HG03025 (cell line): ENCODE measurements at regions not wholly inside any gene's neighbourhood (a gene's known extent, or its start where the extent isn't known, plus 50 kb on each side); places are given as distances from the start of the nearest gene placed in this dataset.

ENCODE experiments used
- ATAC-seq: cut with Tn5 transposase; IDR thresholded peaks from one replicate; pipeline ENCODE4 v1.9.1; 2021; ENCODE audit warnings: mild to moderate bottlenecking, moderate library complexity; ENCODE audit not compliant: unreplicated experiment, low FRiP score

DNA sequence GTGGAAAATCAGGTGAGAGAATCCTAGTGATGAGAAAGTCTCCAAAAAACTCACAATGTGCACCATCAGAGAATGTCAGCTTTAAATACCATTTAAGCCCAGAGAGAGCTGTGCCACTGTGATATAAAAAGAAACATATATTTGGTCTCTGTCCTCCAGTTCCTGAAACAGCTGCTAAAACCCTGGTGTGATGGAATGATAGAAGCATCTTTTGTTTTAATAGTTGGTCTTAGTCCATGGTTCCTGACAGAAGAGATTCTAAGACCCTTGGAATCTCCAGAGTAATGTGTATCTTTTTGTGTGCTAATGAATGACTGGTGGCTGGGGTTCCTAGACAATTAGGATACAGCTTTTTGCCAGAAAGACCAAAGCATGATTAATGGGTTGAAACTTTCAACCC is 302.8 kb upstream of the B3GALT2 start:
- no peak for ATAC-seq

DNA sequence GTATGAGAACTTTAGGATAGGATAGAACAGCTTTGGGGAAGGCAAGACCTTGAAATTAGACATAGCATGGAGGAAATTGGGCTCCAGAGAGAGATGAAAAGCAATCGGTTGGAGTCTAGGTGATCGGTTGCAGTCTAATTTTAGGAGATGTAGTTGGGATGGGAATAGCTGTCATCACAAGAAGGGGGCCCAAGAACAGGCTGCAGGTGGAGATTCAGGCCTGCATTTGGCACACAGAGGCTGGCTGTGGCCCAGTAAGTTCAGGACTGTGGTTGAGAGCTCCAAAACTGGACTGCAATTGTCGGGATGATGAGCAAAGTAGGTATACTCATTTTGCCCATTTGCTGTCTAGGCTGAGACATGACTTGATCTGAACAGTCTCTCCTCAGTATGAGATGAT is 301.3 kb upstream of the B3GALT2 start:
- ATAC-seq, result no peak

DNA sequence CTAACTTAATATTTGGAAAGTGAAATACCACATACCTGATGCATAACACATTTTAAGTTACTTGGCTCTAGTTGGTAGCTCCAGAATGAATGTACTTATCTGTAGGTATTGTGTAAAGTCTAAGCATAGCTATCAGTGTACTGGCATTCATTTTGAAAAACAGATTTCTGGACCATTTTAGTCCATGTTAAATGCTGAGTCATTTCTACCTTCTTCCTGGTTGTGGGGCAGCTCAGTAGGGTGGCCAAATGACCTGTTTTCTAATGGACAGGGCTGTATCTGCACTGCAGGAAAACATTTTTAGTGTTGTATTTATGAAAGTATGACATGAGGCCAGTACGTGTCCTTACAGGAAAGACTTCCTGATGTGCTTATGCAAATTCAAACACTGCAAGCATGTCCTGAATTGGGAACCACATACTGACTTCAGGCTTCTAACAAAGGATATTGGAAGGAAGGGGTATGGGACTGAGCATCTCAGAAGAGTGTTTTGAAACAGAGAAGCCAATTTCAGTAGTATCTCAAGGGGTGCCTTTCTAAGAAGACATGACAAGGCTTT is 300.3 kb upstream of the B3GALT2 start:
- no peak for ATAC-seq

DNA sequence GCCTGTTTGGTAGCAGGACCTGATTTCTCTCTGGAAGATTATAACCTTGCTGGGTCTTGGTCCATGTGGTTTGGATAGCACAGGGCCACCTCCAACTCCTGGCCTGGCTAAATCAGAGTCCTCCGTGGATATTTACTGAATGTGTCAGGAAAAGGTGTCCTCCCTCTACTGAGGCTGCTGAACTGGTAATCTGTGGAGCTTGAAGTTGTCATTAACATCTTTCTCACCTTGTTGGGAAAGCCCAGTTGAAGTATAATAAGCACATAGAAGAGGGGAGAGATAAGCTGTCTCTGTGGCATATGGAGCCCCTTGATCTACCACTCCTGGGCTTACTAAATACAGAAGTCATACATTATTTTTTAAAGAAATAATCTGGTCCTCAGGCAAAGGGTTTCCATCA is 294.3 kb upstream of the B3GALT2 start:
- ATAC-seq, result no peak

DNA sequence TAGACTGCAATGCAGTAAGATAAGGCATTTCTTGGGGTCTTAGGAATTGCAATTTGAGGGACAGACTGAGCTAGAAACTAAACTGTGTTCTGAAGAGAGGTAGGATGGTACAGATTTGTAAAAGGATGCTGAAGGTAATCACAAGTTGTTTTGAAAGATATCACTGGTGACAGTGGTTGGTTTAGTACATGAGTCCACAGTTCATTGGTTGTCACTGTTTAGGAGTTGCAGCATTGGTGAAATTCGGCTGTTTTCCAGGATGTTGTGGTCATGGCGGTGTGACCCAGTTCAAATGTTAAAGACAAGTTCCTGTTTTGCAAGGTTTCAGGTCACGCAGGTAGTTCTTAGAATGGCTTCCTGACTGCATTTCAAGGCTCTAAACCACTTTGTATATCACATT is 292.8 kb upstream of the B3GALT2 start:
- peak; percentile 98 for ATAC-seq

DNA sequence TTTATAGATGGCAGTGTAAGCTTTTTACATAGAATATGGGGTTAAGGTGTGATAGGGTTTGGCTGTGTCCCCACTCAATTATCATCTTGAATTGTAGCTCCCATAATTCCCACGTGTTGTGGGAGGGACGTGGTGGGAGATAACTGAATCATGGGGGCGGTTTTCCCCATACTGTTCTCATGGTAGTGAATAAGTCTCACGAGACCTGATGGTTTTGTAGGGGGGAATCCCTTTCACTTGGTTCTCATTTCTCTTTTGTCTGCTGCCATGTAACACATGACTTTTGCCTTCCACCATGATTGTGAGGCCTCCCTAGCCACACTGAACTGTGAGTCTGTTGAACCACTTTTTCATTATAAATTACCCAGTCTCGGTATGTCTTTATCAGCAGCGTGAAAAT is 290.3 kb upstream of the B3GALT2 start:
- no peak for ATAC-seq

DNA sequence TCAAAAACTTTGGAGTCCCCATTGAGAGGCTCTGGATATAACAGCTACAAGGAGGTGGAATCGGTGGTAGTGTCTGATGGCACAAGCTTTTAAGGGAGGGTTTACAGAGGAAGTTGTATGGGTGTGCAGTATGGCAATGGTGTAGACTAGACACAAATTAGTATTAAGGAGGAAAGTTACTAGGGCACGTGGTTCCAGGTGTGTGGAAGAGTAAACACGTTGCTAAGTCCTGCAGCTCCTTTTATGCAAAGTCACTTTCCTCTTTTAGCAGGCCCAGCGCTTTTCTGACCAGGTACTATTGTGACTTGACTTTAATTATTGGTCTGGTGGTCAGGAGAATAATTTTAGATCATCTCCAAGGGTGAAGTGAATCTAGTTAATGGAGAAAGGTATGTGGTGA is 287.5 kb upstream of the B3GALT2 start:
- ATAC-seq, result no peak

DNA sequence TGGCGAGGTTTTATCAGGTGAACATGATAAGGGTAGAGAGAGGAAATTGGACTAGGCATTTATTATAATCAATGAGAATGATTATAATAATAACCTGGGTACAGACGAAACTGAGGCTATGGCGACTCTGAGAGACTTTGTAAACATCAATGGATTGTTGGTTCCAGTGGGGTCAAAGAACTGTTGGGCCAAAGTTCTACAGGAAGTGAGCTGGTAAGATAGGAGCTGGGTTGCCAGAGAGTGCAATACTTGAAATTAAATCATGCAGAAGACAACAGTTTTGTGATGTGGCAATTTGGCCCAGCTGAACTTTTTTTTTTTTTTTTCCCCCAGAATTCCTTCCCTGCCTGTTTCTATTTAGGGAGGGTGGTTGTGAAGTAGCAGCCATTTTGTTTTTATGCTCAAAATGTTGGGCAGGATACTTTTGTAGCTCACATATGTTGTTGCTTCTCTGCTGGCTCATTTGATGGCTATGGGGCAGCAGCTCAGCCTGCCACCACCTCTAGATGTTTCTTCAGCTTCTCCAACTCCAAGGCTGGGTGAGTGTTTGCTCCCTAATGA is 286.5 kb upstream of the B3GALT2 start:
- no peak for ATAC-seq

DNA sequence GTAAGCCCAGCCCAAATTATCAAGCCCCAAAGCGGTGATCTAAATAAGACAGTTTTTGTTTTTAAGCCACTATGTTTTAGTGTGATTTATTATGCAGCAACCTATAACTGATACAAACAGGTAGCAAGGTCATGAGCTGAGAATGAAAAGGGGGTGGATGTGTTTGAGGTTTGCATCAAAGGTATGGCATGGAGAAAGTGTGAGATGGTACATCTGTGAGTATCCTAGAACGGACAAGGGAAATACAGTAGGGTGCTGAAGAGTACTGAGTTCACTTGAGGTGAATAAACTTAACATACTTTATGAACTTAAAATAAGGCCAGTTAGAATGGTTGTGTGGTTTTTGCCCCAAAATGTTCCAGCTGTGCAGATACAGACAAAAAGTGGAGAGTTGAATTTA is 286.0 kb upstream of the B3GALT2 start:
- no peak for ATAC-seq

DNA sequence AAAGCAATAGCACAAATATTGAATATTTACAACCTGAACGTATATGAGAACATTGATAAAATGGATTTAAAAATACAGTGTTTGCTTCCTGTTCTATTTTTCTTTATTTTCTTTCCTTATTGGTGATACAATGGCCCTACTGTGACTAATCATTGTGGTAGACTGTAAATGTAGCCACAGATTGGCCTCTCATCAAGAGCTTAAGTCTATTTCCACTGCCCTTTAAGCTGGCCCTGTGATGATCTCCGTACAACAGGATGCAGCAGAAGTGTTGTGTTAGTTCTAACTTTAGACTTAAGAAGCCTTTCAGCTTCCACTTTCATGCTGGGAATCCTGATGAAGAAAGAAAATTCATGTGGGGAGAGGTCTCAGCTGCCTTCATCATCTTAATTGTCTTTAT is 285.6 kb upstream of the B3GALT2 start:
- no peak for ATAC-seq

DNA sequence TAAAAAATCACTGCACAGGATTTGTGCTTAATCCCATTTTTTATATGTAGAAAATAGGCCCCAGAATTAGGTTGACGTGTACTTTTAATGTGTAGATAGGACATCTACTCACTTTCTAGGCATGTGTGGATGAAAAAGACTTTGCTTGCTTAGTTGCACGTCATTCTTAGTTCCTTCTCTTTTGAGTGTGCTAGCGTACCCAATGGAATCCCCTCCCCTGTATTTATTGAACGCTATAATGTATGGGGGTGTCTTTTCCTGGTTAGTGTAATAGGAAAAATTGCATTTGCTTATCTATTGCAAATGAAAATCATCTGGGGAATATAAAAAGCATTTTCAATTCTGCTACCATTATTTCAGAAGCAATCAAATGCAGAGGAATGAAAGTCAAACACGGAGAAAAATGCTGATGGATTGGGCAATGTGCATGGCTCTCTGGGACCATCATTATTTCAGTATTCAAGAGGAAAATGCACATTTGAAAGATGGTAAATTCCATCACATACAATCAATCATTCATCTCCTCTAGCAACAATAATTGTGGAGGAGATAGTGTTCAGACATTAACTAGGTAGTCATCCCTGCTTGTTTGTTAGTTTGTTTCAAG is 277.0 kb upstream of the B3GALT2 start:
- no peak for ATAC-seq

DNA sequence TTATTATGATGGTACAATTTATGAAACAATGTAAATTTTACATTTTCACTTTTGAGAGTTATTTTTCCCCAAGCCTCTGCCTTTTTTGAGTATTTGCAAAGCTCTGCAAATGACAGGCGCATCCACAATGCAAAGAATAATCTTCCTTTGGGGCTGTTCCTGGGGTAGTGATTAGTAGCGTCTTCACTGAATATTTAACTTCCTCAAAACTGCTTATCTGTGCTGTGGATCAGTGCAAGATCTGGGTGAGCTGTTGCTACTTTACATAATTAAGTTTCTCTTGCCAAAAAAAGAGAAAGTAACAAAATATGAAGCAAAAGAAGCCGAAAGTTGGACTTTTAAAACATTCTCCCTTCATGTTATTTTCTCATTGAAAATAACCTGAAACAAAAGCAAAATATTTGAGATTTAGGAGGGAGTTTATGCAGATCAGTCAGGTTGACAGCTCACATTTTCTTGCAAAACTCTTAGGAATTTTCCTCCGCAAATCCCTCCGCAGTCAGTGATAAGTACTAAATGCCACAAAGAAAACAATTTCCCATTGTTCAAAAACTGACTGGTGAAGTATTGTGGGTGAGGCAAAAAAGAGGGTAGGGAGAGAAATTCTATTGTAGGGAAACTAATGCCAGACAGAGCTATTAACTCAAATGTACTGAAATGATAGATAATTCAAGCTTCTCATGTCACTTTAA is 276.4 kb upstream of the B3GALT2 start:
- no peak for ATAC-seq

DNA sequence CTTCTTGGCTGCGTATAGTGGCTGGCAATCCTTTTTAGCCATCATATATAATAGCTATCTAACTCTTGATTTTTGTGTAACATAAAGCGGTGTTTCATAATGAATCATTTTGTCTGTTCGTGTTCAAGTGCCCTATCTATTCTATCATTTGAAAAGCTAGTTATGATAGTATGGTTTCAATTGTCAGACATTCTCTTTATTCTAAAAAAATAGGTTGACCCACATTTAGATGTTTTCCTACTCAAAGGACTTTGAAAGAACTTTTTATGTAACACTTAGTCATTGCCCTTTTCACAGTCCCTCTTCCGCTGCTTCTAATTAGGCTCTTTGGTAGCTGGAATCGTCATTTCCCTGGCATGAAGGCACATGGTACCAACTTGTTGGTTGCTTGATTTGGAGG is 272.2 kb upstream of the B3GALT2 start:
- no peak for ATAC-seq

DNA sequence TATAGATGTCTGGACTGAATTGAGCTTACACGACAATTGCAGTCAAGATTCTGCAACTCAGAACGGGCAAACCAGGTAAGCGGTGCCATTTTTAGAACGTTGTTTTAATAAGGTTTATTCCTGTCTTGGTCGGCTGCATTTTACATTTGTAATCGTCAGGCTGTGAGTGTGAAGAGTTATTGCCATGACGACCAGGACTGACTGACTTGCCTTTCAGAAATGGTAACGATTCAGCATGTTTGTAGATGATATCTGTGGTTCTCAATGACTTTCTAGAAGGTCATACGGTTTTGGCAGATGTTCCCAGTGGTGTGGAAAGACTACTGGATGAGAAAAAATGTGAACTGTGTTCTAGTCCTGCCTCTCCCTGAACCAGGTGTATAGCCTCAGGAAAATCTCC is 271.3 kb upstream of the B3GALT2 start:
- no peak for ATAC-seq

DNA sequence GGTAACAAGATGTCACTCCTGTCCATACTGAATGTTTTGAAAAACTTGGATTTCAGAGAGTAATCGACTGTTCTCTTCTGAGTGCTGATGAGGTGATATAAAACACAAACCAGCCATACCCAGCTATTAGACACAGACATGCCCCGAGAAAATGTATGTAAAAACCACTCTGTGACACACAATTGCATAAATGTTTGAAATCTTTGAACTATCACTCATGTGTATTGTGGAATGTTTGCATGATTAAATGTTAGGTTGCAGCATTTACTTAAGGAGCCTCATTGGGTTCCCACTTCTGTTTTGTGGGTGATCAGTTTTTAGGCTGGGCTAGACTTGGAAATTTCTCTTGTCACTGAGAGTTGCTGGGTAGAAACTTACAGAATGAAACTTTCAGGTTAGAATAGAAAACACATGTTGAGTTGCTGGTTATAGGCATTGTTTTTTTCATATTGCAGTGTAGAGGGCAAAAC is 270.4 kb upstream of the B3GALT2 start:
- peak; percentile 83 for ATAC-seq

DNA sequence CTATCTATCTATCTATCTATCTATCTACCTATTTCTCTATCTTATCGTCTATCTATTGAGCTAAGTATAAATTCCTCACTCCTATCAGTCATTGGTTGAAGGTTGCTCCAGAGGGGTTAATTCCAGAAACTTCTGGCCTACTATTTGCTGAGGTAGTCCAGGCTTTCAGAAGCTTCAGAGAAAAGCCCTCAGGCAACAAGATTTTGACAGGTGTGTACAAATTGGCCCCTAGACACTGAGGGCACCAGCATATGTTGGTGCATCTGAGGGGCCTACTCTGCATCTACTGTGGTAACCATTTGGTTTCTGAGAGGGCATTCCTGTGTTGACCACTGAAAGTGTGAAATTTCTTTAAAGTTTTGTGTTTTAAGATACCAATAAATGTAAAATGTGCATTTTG is 265.2 kb upstream of the B3GALT2 start:
- ATAC-seq, result no peak

DNA sequence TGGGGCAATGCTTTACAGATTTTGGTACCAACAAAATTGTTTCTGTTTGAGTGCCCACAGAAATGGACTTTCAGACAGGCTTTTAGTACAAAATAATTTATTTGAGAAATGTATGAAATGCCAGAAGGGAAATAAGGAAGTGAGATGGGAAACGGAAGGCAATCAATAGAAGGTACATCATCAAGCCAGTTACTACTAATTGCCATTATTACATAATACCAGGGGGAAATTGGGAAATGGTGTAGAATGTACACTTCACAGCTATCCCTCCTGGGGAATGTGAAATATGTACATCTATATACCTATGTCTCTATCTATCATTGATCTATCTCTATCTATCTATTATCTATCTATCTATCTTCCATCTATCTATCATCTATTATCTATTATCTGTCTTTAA is 264.6 kb upstream of the B3GALT2 start:
- ATAC-seq, result no peak

DNA sequence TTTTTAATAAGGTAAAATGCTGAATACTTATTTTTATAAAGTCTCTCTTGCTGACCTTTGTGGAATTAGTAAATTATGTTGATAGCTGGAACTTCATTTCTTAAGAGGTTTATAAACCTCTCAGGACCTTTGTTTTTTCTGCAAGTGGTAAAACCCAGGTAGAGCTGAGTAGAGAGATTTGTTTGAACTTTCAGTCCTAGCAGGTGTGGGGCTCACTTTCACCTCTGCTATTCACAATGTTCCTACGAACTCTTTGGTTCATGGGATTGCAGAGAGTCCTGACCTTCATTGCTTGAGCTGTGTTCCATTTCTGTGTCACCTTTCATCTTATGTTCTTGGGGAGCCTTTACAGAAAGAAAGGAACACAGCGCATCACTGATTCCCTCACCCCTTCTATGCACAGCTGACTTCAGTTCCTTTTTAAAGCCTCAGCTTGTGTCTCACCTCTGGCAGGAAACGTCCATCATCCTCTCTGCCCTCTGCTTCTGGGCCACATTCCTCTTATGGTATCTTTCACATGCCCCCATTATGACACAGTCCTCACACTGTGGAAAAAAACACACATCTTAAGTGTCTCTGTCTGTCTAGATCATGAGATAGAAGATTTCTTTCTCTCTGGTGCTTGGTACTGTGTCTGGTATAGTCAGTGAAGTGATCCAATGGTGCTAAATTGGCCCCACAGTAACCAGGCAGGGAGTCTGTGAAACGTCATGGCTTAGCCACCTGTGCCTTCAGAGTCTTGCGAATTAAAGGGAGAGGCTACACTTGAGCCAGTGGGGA is 262.5 kb upstream of the B3GALT2 start:
- ATAC-seq, result peak; percentile 89

DNA sequence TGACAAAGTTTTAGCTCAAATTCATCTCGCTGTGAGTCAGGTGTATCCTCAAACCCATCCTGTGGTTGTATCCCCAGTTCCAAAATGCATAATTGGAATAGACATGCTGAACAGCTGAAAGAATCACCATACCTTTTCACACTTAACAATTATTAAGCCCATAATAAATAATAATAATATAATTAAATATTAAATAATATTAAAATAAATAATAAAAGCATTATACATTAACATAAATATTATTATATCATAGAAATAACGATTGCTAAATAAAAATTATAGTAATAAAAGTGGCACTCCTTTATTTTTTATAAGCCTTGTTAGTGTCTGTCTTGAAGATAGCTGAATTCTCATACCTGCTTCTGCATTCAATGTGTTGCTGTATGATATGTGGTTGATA is 257.5 kb upstream of the B3GALT2 start:
- no peak for ATAC-seq

DNA sequence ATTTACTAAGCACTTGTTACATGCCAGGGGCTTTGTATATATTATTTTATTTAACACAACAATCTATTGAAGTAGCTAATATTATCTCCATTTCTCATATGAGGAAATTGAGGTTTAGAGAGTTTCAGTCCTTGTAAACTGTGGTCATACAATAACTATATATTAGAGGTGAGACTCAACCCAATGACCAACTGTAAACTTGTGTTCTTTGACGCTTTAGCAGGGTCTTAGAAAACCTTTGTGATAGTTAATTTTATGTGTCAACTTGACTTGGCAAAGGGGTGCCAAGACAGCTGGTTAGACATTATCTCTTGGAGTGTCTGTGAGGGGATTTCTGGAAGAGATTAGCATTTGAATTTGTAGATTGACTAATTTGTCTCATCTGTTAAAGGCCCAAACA is 252.4 kb upstream of the B3GALT2 start:
- peak; percentile 52 for ATAC-seq

DNA sequence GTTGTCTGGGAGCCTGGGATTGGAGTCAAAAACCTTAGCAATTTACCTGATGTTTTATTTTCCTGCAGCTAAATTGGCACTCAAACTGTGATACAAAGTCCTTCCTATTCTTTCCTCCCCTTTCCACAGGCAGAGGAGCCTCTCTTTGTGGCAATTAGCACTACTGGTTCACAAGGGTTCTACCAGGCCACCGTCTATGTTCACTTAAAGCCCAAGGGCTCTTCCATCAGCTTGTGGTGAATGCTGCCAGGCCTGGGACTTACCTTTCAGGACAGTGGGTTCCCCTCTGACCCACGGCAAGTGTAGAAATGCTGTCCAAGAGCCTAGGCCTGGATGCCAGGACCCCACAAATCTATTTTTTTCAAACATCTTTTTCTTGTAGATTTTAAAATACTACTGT is 251.9 kb upstream of the B3GALT2 start:
- ATAC-seq, result no peak
